Loucy (cell line): ENCODE measurements at regions not wholly inside any gene's neighbourhood (a gene's known extent, or its start where the extent isn't known, plus 50 kb on each side); places are given as distances from the start of the nearest gene placed in this dataset.

Experiments used
- CTCF ChIP-seq: fragments of 200-600 bp; sonication (generic); conservative IDR thresholded peaks from 2 replicates; pipeline ENCODE4 v1.5.1; 2014; ENCODE audit warnings: mild to moderate bottlenecking, antibody characterized with exemption, low read length
- EZH2phosphoT487 ChIP-seq: fragments of 200-600 bp; IDR thresholded peaks from 2 replicates; pipeline ENCODE4 v1.6.1; 2018; ENCODE audit warnings: antibody characterized with exemption, mild to moderate bottlenecking, moderate library complexity, borderline replicate concordance

- no peak for TF ChIP-seq CTCF
- no peak for TF ChIP-seq EZH2phosphoT487
Measured at GRCh38 chr1:91071838-91072237, 50.0 kb upstream of the ZNF644 start.
